CD14-positive monocyte (primary cell): ENCODE measurements at regions not wholly inside any gene's neighbourhood (a gene's known extent, or its start where the extent isn't known, plus 50 kb on each side); places are given as distances from the start of the nearest gene placed in this dataset.

Source experiments
- DNase-seq, 3 donors: peaks; one replicate each; pipeline ENCODE4 v3.0.0-alpha.2; 2011 to 2022
- H2AFZ ChIP-seq: 2 replicates; pipeline ENCODE4 v1.6.0; 2012; ENCODE audit warnings: mild to moderate bottlenecking, low read depth, low read length, inconsistent platforms; ENCODE audit not compliant: insufficient read depth, poor library complexity, severe bottlenecking
- H3K27ac ChIP-seq, 2 donors: 1 replicate in 1 of 2; 2 replicates in 1 of 2; pipeline ENCODE4 v1.5.1; 2012 to 2013; ENCODE audit warnings: low read length in 2 of 2, control low read depth in 1 of 2, inconsistent platforms in 1 of 2, low read depth in 1 of 2, mild to moderate bottlenecking in 1 of 2
- H3K27me3 ChIP-seq, 2 donors: one replicate each; pipeline versions ENCODE4 v1.6.0 to v1.6.1; 2011 to 2013; ENCODE audit warnings: low read length in 2 of 2; ENCODE audit not compliant: control insufficient read depth in 2 of 2, insufficient read depth in 2 of 2
- H3K36me3 ChIP-seq, 2 donors: replicated peaks in 1 of 2; 1 replicate in 1 of 2; 2 replicates in 1 of 2; pipeline versions ENCODE4 v1.5.1 to v1.6.1; 2012 to 2013; ENCODE audit warnings: low read length in 2 of 2, control low read depth in 1 of 2, inconsistent platforms in 1 of 2, mild to moderate bottlenecking in 1 of 2; ENCODE audit not compliant: insufficient read depth in 2 of 2, control insufficient read depth in 1 of 2
- H3K4me1 ChIP-seq, 2 donors: 1 replicate in 1 of 2; 2 replicates in 1 of 2; pipeline versions ENCODE4 v1.5.1 to v1.6.1; 2012 to 2013; ENCODE audit warnings: low read length in 2 of 2, control low read depth in 1 of 2, inconsistent platforms in 1 of 2, mild to moderate bottlenecking in 1 of 2, moderate library complexity in 1 of 2; ENCODE audit not compliant: insufficient read depth in 2 of 2, control insufficient read depth in 1 of 2
- H3K4me2 ChIP-seq: replicated peaks from 2 replicates; pipeline ENCODE3; 2012; ENCODE audit warnings: low read length, moderate library complexity, mild to moderate bottlenecking; ENCODE audit not compliant: poor library complexity, severe bottlenecking; ENCODE audit errors: extremely low read depth
- H3K4me3 ChIP-seq, 3 experiments: fragments of 200-600 bp in 1 of 3; sonication (generic) in 1 of 3; replicated peaks in 1 of 3; 1 replicate in 2 of 3; 2 replicates in 1 of 3; pipeline ENCODE4 v1.5.1; 2011 to 2013; ENCODE audit warnings: low read length in 3 of 3, mild to moderate bottlenecking in 3 of 3, control low read depth in 2 of 3, low read depth in 2 of 3, inconsistent platforms in 1 of 3, moderate library complexity in 1 of 3
- H3K79me2 ChIP-seq: 2 replicates; pipeline ENCODE4 v1.6.0; 2012; ENCODE audit warnings: mild to moderate bottlenecking, control low read depth, inconsistent platforms, low read length, moderate library complexity; ENCODE audit not compliant: insufficient read depth
- H3K9ac ChIP-seq: 2 replicates; pipeline ENCODE4 v1.6.0; 2017; ENCODE audit warnings: low read length, mild to moderate bottlenecking; ENCODE audit not compliant: insufficient read depth, poor library complexity, severe bottlenecking
- H3K9me3 ChIP-seq, 2 donors: replicated peaks in 1 of 2; 1 replicate in 1 of 2; 2 replicates in 1 of 2; pipeline versions ENCODE4 v1.5.1 to v1.6.1; 2012 to 2013; ENCODE audit warnings: low read length in 2 of 2, control low read depth in 1 of 2; ENCODE audit not compliant: control insufficient read depth in 1 of 2, insufficient read depth in 1 of 2
- H4K20me1 ChIP-seq: 2 replicates; pipeline ENCODE4 v1.6.0; 2012; ENCODE audit warnings: mild to moderate bottlenecking, low read length, control low read depth, moderate library complexity; ENCODE audit not compliant: insufficient read depth
- H3K27ac Mint-ChIP-seq, 7 donors: one replicate each; pipeline ENCODE4 v1.8.0; 2020; ENCODE audit warnings: mild to moderate bottlenecking in 7 of 7, mixed read lengths in 7 of 7, moderate library complexity in 6 of 7, inconsistent platforms in 2 of 7
- H3K27me3 Mint-ChIP-seq, 3 donors: one replicate each; pipeline ENCODE4 v1.8.0; 2021 to 2022; ENCODE audit warnings: low read depth in 3 of 3, mild to moderate bottlenecking in 3 of 3, mixed read lengths in 3 of 3, moderate library complexity in 3 of 3, inconsistent platforms in 1 of 3
- H3K36me3 Mint-ChIP-seq, 2 donors: one replicate each; pipeline ENCODE4 v1.8.0; 2020; ENCODE audit warnings: mixed read lengths in 2 of 2, inconsistent platforms in 1 of 2, mild to moderate bottlenecking in 1 of 2
- H3K4me1 Mint-ChIP-seq: one replicate; pipeline ENCODE4 v1.8.0; 2020; ENCODE audit warnings: mild to moderate bottlenecking, mixed read lengths
- H3K4me3 Mint-ChIP-seq, 2 donors: one replicate each; pipeline ENCODE4 v1.8.0; 2020; ENCODE audit warnings: mild to moderate bottlenecking in 2 of 2, mixed read lengths in 2 of 2, moderate library complexity in 1 of 2
- H3K9me3 Mint-ChIP-seq, 7 donors: one replicate each; pipeline ENCODE4 v1.8.0; 2020 to 2022; ENCODE audit warnings: mixed read lengths in 7 of 7, mild to moderate bottlenecking in 6 of 7, moderate library complexity in 6 of 7, inconsistent platforms in 2 of 7
- CTCF ChIP-seq: fragments of 200-600 bp; IDR thresholded peaks from one replicate; pipeline ENCODE4 v1.8.0; 2022; ENCODE audit warnings: antibody characterized with exemption, mild to moderate bottlenecking
- WGBS: methylation state at CpG from one replicate; pipeline ENCODE4 v1.1.5; 2013; ENCODE audit warnings: missing lambda C conversion rate; ENCODE audit not compliant: insufficient coverage; 5-methylcytosine and 5-hydroxymethylcytosine counted together
- intact Hi-C, 2 donors: fragments of 100-400 bp; cut with micrococcal nuclease; formaldehyde crosslinking; loops; one replicate each; pipeline versions ENCODE4 v1.15.0 to v1.15.1; 2023

GRCh38 chr6:63437058-63437457 lies 117.3 kb upstream of the LGSN start:
- Mint-ChIP-seq H3K36me3 (no peaks in the 10 kb centered on the region), H3K4me1 (peaks cover 2% of the 10 kb centered on the region)
- H3K27me3 ChIP-seq, result no peaks in the 10 kb centered on the region

GRCh38 chr6:63440057-63440456 lies 120.3 kb upstream of the LGSN start:
- no peaks in the 10 kb centered on the region for H3K36me3 ChIP-seq
- H3K4me3 Mint-ChIP-seq, result no peak overlapping the region
- H3K27me3 ChIP-seq, result no peaks in the 10 kb centered on the region

More at GRCh38 chr6:63437058-63437457, 117.3 kb upstream of the LGSN start:
- no peaks in the 10 kb centered on the region for H3K4me1 ChIP-seq
- intact Hi-C loops, result no loop called here
- TF ChIP-seq CTCF, result no peak
- no peaks in the 10 kb centered on the region for H3K79me2 ChIP-seq
- H3K9me3 ChIP-seq, result peaks cover 0 to 3% of the 10 kb centered on the region in 2 donors
- H3K27ac ChIP-seq, result no peak overlapping the region
- WGBS, result no CpG with 5 or more reads among the region's 3 CpGs
- Mint-ChIP-seq H3K9me3 (peaks cover 0 to 9% (median 4%) of the 10 kb centered on the region in 7 donors), H3K27ac (no peak overlapping the region), H3K27me3 (peaks cover 1 to 18% (median 3%) of the 10 kb centered on the region in 3 donors), H3K4me3 (no peak overlapping the region)
- no peak overlapping the region for H3K9ac ChIP-seq
- H3K4me3 ChIP-seq, result no peak overlapping the region
- no peaks in the 10 kb centered on the region for H4K20me1 ChIP-seq
- no peaks in the 10 kb centered on the region for H3K36me3 ChIP-seq
- DNase-seq, result no peak
- no peak overlapping the region for H2AFZ ChIP-seq
- no peak overlapping the region for H3K4me2 ChIP-seq

More at GRCh38 chr6:63440057-63440456, 120.3 kb upstream of the LGSN start:
- H3K4me1 Mint-ChIP-seq, result peaks cover 2% of the 10 kb centered on the region
- intact Hi-C loops, result no loop called here
- no peak for DNase-seq
- H3K9ac ChIP-seq, result no peak overlapping the region
- H3K27ac ChIP-seq, result no peak overlapping the region
- peaks cover 0 to 13% of the 10 kb centered on the region in 2 donors for H3K9me3 ChIP-seq
- no peak overlapping the region for H3K4me2 ChIP-seq
- no peaks in the 10 kb centered on the region for H3K4me1 ChIP-seq
- no peak for TF ChIP-seq CTCF
- no peaks in the 10 kb centered on the region for H4K20me1 ChIP-seq
- no peak overlapping the region for H3K4me3 ChIP-seq
- peak overlapping the region; percentile 56 for H2AFZ ChIP-seq
- H3K27me3 Mint-ChIP-seq, result peaks cover 1 to 15% (median 1%) of the 10 kb centered on the region in 3 donors
- H3K79me2 ChIP-seq, result no peaks in the 10 kb centered on the region
- no peaks in the 10 kb centered on the region for H3K36me3 Mint-ChIP-seq
- no peak overlapping the region for H3K27ac Mint-ChIP-seq
- WGBS, result 17% methylated on average over 1 of the region's 7 CpGs
- peaks cover 2 to 11% (median 9%) of the 10 kb centered on the region in 7 donors for H3K9me3 Mint-ChIP-seq
